IPS-NIHi7 (cell line): ENCODE measurements at regions not wholly inside any gene's neighbourhood (a gene's known extent, or its start where the extent isn't known, plus 50 kb on each side); places are given as distances from the start of the nearest gene placed in this dataset.

Experiments
- DNase-seq: peaks from one replicate; pipeline ENCODE4 v3.0.0; 2012; ENCODE audit warnings: mixed read lengths; ENCODE audit errors: extremely low spot score

DNA sequence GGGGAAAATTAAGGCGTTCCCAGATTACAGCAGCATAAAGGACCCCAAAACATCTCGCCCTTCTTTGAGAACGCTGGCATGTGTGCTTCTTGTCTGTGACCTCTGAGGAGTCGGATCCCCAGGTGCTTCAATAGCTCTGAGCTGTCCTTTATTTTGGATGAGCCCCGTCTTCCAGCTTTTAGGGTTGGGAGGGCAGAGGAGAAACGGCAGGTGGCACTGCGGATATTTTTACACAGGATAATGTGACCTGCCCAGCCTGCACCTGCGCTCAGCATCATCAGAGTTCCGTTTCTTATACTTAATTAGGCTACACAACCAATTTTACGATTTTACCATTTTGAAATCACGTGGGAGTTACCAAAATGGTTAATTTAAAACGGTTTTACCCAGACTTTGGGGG is 147.7 kb upstream of the RPS6KA2 start:
- DNase-seq: no peak

DNA sequence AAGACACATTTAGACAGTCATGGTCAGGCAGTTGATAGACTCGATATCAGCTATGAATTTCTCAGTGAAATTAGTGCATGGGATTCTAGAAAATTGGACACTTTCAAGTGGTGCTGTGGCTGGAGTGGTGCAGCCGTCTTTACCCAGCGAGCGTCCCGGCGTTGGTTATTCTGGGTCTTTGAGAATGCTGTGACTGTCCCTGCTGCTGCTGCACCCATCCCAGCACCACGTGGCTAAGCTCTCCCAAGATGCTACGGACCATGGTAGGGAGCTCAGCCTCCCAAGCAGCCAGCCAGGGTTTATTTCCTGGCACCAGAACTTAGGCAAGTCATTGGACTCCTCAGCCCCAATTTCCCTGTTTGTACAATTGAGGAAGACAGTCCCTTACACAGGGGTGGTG is 147.2 kb upstream of the RPS6KA2 start:
- DNase-seq: no peak

DNA sequence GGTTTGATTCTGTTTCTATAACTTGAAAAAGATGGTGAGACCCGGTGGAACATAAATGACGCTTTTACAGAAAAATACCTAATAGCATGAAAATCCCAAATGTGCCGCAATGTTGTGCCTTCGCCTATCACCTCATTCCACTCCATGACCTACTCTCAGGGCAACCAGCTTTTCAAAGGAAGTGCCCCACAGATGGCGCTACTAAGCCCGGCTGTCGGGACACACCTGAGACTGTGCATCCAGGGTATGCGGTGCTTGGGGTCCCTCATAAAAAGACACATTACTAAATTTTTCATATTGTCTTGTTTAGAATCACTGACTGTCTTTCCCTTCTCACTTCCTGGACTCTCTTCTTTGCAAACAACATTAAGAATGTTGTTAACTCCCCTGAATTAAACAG is 145.5 kb upstream of the RPS6KA2 start:
- DNase-seq: peak; percentile 58

DNA sequence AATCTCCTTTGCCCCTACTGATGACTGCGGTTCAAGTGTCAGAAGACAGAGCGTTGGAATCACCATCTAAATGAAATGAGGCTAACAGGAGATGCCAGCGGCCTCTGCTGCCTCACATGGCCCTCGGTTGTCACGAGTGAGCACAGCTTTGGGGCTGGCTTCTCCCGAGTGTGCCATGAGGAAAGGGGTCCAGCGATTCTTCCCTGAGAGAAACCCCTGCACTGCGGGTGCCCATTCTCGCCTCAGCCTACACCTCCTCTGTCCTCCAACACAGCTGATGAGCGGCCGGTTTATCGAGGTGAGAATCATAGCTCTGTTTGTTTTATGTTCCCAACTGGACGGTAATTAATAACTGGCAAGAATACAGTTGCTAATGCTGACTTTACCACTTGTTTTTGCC is 144.7 kb upstream of the RPS6KA2 start:
- no peak for DNase-seq

DNA sequence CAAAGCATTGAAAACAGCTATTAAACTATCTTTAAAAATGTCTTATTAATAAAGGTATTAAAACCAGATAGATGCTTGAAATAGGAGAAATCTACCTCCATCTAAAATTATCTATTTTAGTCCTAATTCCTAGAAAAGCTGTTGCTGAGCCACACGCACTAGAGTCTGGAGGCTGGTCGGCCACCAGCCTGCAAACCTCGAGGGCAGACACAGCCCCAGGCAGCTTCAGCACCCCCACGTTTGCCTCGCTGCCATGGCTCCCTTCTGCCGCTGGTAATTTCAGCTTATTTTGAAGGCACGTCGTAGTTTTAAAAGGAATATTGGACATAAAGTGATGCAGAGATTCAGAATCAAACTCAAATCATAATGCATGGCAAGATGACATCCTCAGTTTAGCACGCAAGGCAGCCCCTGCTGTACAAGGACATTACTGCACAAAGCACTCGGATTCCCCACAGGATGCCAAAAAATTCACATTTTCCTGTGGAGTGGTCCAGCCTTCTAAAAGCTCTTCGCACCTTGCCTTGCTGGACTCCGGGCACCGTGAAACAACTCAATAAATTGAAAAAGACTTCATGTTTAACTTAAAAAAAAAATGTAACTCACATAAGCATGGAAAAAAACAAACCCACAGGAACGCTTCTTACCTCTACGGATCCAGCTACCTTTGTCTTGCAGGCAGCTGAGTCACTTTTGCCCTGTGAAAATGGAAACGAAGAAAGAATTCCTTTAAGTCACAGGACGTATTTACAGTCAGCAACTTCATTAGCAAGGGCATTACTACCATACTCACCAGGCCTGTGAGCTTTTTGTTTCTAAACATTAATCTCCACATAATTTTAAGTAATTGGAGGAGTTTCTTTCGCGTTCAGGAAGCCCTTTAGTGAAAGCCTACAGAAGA is 143.4 kb upstream of the RPS6KA2 start:
- no peak for DNase-seq

DNA sequence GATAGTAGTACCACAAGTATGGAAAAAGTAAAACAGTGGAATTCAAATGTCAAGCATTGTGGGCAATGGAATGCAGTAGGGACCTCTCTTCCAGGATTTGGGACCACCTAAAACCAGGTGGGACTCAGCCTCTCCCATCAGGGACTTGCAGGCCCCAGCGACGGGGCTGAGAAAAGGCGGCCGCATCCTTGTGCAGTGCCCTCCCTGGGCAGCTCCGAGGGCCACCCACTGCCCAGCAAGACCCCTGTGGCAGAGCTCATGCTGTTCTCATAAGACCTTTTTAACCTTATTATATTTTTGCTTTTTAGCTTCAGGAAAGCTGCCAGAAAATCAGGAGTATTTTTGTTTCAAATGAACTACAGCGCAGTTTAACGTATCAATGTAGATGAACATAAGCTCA is 142.6 kb upstream of the RPS6KA2 start:
- no peak for DNase-seq

DNA sequence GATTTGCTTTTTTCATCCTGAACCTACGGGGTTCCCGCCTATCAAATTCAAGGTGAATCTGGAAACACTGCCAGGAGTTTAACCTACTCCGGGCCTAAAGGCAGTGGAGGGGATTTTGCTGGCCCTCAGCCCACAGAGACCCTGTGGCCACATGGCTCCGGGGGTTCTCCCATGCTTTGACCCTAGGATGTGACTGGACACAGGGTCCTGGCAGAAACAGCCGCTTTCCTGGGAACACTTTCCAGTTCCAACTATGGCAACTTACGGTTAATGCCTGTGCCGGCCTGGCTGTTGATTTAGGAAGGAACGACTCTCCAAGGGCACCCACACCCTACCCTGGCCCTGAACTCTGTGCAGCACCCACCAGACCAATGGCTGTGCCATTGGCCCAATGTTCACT is 141.7 kb upstream of the RPS6KA2 start:
- no peak for DNase-seq

DNA sequence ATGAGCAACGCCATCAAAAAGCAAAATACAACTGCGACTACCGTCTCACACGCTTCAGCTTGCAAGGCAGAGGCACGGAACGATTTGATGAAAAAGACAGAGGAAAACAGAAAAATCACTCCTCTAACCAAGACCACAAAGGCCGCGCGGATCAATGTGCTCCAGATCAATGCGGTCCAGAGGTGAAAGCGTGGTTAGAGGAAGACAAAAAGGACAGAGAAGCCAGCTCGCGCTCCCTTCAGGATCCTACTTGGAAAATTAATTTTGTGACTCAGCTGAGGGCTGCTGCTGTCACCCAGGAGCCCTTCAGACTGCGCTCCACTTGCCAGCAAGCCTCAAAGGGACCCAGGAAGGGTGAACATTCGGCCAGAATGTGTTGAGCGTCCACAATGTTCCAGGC is 140.2 kb upstream of the RPS6KA2 start:
- DNase-seq: no peak

DNA sequence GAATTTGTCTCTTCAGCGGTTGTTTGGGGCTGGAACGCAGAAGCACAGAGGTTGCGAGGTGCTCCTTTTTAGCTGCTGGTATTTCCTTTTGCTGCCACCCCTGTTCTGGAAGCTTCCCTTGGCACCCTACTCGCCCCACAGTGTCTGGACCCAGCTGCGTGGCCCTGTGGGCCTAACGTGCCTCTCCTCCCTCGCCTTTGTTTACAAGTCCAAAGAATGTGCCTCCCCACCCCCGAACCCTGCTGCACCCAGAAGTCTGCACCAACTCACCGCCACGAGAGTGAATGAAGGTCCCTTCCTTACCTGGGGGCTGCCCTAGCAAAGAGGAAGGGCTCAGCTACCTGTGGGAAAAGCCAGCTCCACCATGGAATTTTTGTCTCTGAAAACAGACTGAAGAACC is 139.7 kb upstream of the RPS6KA2 start:
- no peak for DNase-seq

DNA sequence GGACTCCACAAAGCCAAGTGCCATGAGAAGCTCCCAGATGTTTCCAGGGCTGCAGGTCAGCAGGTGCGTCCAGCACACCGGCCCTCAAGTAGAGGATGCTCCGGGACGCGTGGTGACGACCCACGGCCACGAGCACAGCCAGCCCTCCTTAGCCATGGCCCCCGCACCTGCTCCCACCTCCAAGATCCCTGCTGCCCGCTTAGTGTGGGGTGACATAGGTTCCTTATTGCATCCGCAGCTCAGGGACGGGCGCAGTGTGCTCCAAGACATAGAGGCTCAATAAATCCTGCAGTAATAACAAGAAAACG is 138.1 kb upstream of the RPS6KA2 start:
- no peak for DNase-seq

DNA sequence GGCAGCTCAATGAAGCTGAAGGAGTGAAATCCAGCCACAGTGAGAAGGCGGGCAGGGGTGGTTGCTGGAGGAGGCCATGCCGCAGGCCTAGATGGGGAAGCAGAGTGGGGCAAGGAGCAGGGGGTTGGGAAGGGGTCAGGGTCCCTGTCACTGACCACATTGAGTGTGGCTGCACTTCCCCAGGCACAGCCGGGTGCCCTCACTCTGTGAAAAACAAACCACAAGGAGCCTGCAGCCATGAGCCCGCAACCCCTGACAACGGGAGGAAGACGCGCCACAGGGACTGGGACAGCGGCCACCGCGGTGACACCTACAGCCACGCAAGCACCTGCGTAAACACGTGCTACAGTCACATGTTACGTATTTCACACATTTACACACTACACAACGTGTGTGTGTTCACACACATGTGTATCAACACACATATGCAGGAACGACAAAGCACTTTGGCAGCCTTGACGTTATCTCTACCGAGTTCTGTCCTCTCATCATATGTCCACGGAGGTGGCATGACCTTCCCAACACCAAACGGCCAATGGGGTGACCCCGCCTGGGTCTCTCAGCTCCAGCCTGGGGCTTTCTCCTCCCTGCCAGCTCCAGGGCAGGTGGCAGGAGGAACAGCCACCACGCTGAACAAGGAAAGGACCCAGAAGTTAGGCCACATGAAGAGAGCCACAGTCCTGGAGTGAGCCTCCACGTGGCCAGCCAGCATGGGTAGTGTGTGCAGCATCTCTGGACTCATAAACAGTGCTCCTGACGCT is 137.6 kb upstream of the RPS6KA2 start:
- no peak for DNase-seq

DNA sequence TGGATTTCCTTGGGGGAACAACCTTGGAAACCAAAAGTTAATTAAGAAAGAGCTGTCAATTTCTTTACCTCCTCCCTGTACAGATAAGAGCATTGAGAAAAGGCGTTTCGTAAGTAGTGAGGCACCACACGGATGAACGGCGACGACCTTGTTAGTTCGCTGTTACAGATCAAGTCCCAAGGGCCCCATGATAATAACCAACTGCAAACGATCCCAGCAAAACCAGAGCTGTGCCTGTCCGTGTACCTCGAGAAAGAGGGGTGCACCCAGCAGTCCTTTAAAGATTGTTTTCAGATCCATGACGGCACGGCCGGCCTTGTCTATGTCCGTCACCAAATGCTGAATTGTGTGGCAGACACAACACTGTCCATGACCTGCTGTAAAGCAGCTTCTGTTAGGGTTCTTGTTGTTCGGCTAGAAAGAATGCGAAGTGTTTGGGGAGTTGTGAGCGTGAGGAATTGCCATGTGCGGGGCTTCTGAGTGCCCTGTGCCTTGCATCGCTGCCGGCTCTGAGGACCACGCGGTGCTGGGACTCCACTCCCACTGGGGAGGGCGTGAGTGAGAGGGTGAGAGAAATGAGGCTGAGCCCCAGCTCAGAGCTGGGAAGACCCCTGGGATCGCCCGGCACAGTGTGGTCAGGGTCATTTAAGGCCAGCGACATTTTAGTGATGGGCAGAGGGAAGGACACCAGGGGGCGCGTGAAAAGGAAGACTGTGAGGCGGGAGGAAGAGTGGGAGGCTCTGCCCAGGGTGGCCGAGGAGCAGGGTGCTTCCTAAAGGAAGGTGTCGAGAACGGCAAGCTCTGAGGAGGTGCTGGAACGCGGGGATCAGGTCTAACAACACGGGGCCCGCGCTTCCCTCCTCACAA is 136.8 kb upstream of the RPS6KA2 start:
- no peak for DNase-seq

DNA sequence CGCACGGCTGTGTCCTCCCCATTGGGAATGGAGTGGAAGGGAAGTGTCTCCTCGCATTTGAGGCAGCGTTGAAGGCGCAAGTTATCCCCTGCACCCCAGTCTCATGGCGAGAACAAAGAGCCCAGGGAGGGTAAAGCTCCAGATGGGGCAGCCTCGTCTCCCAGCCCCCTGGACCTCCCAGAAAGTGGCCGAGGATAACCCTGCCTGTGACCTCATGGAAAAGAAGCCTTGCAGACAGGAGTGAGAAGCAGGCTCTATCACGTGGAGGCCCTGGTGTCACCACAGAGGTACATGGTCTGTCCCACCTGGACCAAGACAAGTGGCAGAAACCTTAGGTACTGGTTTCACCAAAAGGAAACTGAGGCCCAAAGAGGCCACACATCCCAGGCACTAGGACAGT is 134.8 kb upstream of the RPS6KA2 start:
- no peak for DNase-seq

DNA sequence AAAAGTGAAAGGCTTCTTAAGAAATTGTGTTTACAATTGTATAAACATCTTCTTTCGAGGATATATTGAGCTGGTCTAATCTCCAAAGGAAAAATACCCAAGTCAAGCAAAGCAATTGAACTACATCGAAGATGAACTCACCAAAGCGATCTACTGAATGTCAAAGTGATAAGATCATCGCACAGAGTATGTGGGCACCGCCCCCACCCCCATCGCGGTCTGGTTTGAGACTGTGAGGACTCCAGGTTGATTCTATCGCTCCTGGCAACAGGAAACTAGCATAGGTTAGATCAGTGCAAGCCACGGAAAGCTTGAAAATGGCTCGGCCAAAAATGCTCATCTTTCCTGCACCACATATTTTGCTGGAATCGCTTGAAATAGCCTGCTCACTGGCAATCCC is 133.2 kb upstream of the RPS6KA2 start:
- DNase-seq: no peak

DNA sequence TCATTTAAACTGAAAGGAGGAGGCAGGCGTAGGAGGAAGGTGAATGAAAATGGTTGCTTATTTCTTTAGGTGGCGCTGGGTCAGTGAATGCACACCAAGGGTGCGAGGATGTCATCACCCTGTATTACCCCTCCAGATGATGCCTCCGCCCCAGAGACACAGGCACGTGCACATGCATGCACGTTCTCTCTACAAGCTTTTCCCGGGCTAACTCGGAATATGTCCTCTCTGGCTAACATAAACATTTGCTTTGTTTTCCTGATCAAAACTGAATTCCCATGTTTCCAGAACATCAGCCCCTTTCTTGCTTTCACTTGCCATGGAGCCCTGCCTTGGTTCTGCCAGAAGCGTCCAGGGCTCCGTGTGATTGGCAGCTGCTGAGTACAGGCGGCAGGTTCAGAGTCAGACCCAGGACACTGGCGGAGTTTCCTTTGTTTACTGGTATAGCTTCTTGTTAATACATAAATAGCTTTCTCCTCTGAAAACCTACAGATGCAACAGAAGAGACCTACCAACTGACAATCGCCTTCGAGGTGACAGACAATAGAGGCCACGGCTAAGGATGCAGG is 131.2 kb upstream of the RPS6KA2 start:
- no peak for DNase-seq

DNA sequence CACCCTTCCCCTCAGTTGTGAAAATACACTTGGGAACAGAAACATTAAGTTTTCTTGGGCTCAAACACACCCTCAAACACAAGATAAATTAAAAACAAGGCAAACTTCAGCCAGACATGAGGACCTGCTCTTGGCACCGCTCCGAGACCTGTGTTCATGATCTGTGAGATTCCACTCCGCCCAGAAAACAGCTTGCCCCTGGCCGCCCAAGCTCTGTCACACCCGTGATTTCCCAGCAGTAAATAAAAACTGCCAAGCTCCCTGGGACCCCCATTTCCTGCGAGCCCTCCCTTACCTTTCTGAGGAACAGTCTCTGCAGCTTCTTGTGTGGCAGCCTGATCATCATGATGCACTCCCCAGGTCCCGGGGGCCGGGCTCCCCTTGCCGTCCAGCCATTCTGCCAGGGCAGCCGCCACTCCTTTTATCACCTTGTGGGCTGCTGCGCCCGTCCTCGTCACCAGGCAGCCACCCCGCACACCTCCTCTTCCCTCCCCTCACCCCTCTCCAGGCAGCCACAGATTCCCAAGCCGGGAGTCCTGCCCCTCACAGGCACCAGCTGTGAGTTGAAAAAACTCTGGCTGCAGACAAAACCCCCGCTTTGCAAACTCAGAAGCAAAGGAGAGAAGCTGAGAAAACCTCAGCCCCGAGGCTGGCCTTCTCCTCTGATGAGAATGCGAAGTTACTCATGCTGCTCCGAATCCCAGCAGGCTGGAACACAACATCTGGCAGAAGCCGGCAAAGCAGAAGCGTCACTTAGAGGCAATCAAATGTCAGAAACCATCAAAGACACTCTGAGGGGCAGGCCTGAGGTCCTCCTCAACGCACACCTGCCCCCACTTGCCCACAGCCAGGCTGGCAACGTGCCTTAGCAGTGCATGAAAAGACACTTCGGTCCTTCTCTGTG is 130.4 kb upstream of the RPS6KA2 start:
- peak; percentile 47 for DNase-seq

DNA sequence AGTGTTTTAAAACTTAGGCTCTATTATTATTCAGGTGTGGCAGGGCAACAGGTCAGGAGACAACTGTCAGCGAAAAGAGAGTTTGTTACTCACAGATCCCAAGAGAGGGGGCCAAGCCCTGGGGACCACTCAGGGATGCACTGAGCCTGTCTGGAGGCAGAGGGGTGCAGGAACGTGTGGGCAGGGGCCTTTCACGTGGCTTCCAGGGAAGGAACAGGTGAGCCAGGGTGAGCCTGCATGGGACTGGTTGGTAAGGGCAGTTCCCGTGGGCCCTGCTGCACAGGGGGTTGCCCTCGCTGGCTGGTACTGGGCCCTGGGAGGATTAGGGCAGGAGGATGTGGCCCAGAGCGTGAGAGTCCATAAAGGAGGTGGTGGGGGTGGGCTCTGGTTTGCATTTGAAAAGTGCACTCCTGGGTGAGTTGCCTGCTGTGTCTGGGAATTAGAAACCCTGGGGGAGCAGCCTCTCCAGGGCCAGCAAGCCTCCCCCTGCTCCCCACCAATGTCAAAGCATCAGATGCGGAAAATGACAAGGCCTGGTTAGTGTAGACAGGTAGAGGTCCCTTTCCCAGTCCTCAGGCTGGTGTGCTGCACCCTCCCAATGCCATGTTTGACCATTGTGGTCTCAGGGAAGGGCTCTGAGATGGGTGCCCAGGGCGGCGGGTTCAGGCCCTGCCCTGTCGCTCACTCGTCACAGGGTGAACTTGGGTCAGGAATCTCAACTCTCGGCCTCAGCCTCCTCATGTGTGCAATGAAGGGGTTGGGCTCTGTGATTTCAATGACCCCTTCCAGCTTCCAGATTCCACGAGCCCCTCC is 127.4 kb upstream of the RPS6KA2 start:
- DNase-seq: no peak

DNA sequence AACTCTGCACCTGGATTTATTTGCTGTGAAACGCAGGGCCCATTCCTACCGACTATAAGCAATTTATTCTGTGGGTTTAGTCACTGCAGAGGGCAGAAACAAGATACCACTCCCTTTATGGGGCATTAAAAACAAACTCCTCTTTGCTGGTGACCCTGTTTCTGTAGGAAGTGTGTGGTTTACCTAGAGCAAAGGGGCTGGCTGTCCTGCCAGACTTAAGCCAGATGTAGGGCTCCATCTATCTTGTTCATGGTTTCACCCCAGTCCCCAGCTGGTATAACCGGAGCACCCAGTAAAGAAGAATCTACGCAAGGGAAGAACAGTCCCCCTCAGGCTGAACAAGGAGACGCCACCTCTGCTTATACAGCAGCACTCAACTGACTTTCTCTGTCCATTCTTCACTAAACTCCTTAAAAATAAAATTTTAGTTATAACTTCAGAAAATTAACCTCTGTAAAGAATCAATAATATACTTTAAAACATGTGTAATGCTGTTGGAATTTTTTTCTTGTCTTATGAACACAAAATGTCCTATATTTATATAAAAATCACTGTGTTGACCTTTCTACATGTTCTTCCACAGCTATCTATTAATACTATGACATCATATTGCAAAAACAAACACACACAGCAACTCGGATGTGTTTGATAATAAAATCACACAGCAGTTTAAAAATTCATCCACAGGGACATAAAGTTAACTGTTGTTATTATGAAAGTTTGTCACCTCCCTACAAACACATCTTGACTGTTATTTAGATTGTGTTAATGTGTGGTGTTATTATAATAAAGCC is 126.1 kb upstream of the RPS6KA2 start:
- DNase-seq: no peak

DNA sequence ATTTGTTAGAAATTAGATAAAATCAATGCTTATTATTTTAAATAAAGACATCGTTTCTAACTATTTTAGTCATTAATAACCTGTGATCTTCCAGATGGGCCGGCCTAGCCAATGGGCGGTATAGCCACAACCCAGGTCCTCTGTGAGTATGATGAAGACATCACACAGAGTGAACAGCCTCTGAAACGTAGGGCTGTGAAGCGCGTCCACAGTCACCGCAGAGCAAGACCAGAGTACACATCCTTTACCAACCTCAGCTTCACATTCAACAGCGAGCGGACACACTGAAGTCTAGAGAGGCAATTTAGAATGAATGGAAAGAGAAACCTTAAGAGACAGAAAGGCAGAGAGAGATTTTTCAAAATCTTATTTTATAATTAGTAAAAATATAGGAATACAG is 125.0 kb upstream of the RPS6KA2 start:
- DNase-seq: no peak
